Amniotic stem cell (primary cell): ENCODE measurements at regions not wholly inside any gene's neighbourhood (a gene's known extent, or its start where the extent isn't known, plus 50 kb on each side); places are given as distances from the start of the nearest gene placed in this dataset.
"Not testable (repeated sequence)": the region's sequence is repeated elsewhere in the genome, so short reads cannot be mapped to it uniquely, and the experiment has no call there.

Source experiments
- DNase-seq: peaks from one replicate; lab custom pipeline; 2025; lab: John Stamatoyannopoulos, UW

DNA sequence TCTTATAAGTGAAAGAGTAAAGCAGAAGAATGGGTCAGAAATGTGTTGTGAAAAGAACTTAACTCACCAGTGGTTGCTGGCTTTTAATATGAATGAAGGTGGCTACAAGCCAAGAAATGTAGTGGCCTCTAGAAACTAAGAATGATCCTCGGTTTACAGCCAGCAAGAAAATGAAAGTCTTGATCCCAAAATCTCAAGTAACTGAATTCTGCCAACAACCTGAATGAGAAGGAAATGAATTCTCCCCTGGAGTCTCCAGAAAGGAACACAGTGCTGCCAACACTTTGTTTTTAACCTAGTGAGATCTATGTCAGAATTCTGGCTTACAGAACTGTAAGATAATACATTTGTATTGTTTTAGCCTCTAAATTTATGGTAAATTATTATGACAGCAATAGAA, 193.0 kb downstream of the FZD1 start:
- DNase-seq = no peak

- no peak for DNase-seq
Observed at GRCh38 chr7:91459539-91459938, 195.3 kb downstream of the FZD1 start.

GRCh38 chr7:91462316-91462715, 198.1 kb downstream of the FZD1 start:
- DNase-seq = no peak

GRCh38 chr7:91463330-91463729, 199.1 kb downstream of the FZD1 start:
- DNase-seq = no peak

- DNase-seq = no peak
Observed at GRCh38 chr7:91465595-91466061, 201.4 kb downstream of the FZD1 start.

- no peak for DNase-seq
Observed at GRCh38 chr7:91468256-91468655, 204.0 kb downstream of the FZD1 start.

GRCh38 chr7:91473619-91474018, 209.4 kb downstream of the FZD1 start:
- DNase-seq = no peak

DNA sequence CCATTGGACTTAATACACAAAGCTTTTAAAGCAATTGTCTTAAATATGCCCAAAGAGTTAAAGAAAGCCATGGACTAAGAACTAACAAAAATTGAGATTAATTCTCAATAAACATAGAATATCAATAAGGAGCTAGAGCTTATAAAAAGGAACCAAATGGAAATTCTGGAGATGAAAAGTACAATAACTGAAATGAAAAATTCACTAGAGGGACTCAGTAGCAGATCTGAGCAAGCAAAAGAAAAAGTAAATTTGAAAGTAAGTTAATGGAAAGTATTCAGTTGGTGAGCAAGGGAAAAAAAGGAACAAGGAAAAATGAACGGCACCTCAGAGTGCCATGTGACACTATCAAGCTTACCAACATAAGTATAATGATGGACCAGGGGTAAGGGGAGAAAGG, 209.8 kb downstream of the FZD1 start:
- DNase-seq = no peak

DNA sequence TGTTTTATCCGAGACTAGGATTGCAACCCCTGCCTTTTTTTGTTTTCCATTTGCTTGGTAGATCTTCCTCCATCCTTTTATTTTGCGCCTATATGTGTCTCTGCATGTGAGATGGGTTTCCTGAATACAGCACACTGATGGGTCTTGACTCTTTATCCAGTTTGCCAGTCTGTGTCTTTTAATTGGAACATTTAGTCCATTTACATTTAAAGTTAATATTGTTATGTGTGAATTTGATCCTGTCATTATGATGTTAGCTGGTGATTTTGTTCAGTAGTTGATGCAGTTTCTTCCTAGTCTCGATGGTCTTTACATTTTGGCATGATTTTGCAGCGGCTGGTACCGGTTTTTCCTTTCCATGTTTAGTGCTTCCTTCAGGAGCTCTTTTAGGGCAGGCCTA, 216.2 kb downstream of the FZD1 start:
- DNase-seq = not testable (repeated sequence)

GRCh38 chr7:91491868-91492267, 227.6 kb downstream of the FZD1 start:
- DNase-seq = no peak

- no peak for DNase-seq
Observed at GRCh38 chr7:91492317-91492716, 228.1 kb downstream of the FZD1 start.

GRCh38 chr7:91492773-91493172, 228.5 kb downstream of the FZD1 start:
- DNase-seq = no peak

DNA sequence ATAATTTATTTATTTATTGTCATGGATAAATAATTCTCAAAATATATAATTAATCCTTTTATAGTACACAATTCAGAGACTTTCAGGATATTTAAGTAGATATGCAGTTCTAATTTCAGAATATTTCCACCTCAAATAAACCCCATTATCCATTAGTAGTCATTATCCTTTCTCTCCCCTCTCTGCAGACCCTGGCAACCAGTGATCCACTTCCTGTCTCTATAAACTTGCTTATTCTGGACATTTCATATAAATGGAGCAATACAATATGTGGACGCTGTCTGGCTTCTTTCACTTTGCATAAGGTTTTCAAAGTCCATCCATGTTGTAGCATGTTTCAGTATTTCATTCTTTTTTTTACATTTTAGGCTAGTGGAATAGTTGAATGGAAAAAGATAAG, 230.2 kb downstream of the FZD1 start:
- DNase-seq = no peak

DNA sequence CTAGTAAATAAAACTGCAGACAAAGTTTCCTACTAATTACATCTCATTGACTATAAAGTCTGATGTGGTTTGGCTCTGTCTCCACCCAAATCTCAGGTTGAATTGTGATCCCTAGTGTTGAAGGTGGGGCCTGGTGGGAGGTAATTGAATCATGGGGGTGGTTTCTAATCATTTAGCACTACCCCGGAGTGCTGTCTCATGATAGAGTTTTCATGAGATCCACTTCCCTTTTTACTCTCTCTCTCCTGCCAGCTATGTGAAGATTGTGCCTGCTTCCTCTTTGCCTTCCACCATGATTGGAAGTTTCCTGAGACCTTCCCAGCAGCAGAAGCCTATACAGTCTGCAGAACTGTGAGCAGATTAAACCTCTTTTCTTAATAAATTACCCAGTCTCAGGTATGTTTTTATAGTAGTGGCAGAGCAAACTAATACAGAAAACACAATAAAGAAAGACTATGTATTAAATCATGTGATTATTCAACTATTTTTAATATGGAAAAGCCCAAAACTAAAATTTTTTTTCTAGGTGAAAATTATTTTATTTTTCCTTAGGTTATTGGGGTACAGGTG, 232.1 kb downstream of the FZD1 start:
- DNase-seq = no peak

- not testable (repeated sequence) for DNase-seq
Observed at GRCh38 chr7:91497277-91497676, 233.0 kb downstream of the FZD1 start.

- no peak for DNase-seq
Observed at GRCh38 chr7:91503934-91504555, 239.8 kb downstream of the FZD1 start.

DNA sequence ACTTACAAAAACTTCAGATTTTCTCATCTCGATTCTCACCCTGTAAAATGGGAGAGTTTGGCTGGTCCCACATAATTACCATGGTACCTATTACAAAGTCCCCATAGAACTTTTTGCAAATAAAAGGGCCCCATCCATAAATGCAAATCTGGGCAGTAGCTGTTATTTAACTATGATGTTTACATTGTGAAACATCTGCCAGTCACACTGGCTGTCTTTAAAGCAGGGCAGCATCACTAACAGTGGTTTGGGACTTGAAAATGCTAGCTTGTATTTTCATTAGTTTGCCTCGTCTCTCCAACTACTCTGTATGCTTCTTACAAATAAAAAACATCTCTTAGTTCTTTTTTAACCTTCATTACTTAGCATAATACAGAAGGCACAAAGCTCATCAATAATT, 240.7 kb downstream of the FZD1 start:
- DNase-seq = no peak

GRCh38 chr7:91506966-91507365, 242.7 kb downstream of the FZD1 start:
- not testable (repeated sequence) for DNase-seq

DNA sequence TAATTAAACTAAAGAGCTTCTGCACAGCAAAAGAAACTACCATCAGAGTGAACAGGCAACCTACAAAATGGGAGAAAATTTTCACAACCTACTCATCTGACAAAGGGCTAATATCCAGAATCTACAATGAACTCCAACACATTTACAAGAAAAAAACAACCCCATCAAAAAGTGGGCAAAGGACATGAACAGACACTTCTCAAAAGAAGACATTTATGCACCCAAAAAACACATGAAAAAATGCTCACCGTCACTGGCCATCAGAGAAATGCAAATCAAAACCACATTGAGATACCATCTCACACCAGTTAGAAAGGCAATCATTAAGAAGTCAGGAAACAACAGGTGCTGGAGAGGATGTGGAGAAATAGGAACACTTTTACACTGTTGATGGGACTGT, 247.6 kb downstream of the FZD1 start:
- not testable (repeated sequence) for DNase-seq

DNA sequence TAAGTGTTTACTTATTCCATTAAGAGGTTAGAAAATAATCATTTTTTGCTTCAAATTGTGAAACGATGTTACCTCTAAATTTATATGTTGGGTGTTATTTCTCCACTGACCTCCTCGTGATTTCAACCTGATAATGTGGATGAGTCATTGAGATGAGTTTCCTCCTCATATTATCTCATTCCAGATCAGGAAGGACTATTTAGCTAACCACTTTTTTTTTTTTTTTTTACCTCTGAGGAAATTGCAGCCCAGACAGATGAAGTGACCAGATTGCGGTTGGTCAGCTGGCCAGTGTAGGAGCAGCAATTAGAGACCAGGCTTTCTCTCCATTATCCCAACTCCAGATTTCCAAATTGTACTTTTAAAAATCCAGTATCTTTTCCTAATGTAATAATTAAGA, 248.7 kb downstream of the FZD1 start:
- no peak for DNase-seq

GRCh38 chr7:91514591-91514990, 250.4 kb downstream of the FZD1 start:
- DNase-seq = no peak

GRCh38 chr7:91515961-91516360, 251.7 kb downstream of the FZD1 start:
- DNase-seq = no peak

- no peak for DNase-seq
Observed at GRCh38 chr7:91517201-91517785, 253.1 kb downstream of the FZD1 start.

DNA sequence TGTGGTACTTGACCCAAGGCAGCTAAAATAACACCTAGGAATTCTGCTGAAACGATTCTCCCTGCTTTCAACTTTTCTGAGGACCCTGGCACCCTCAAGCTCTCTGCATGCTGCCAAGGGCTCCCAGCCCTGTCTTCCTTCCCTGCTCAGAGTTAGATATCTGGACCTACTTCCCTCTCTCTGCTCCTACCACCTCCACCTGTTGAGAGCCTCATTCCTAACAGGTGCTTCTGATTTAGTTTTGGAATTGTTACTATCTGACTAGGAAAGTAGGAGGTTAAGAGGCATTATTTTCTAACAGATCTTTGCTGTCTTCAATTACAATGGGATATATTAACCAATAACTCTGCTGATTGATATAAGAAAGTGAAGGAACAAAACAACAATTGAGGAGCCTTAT, 253.8 kb downstream of the FZD1 start:
- DNase-seq = no peak
